Keratinocyte (primary cell): ENCODE measurements at regions not wholly inside any gene's neighbourhood (a gene's known extent, or its start where the extent isn't known, plus 50 kb on each side); places are given as distances from the start of the nearest gene placed in this dataset.

ENCODE experiments used
- DNase-seq: peaks from one replicate; pipeline ENCODE4 v3.0.0-alpha.2; 2011; ENCODE audit warnings: low read depth, missing footprints, low spot score
- FAIRE-seq: peaks from 2 replicates; lab custom pipeline; 2011; peaks lifted over from hg19 to GRCh38; lab: Jason Lieb, UNC
- H2AFZ ChIP-seq: 2 replicates; pipeline ENCODE4 v1.6.0; 2012; ENCODE audit warnings: low read length, control low read depth, inconsistent platforms; ENCODE audit not compliant: control insufficient read depth
- H3K27ac ChIP-seq: 2 replicates; pipeline ENCODE4 v1.5.1; 2011; ENCODE audit warnings: low read length; ENCODE audit not compliant: control insufficient read depth, insufficient read depth
- H3K27me3 ChIP-seq: 3 replicates; pipeline ENCODE4 v1.6.0; 2011; ENCODE audit warnings: low read length; ENCODE audit not compliant: control insufficient read depth, insufficient read depth; ENCODE audit errors: extremely low read depth
- H3K36me3 ChIP-seq, 2 experiments: 2 replicates in 1 of 2; 3 replicates in 1 of 2; pipeline ENCODE4 v1.5.1; 2011; ENCODE audit warnings: low read length in 2 of 2, mild to moderate bottlenecking in 1 of 2; ENCODE audit not compliant: control insufficient read depth in 2 of 2, insufficient read depth in 2 of 2; ENCODE audit errors: extremely low read depth in 1 of 2
- H3K4me1 ChIP-seq: 3 replicates; pipeline ENCODE4 v1.5.1; 2011; ENCODE audit warnings: low read length; ENCODE audit not compliant: control insufficient read depth, insufficient read depth; ENCODE audit errors: extremely low read depth
- H3K4me2 ChIP-seq: 3 replicates; pipeline ENCODE4 v1.6.0; 2011; ENCODE audit warnings: low read depth, low read length; ENCODE audit not compliant: control insufficient read depth, insufficient read depth; ENCODE audit errors: extremely low read depth
- H3K4me3 ChIP-seq, 3 experiments: fragments of 200-600 bp in 1 of 3; sonication (generic) in 1 of 3; 2 replicates in 2 of 3; 3 replicates in 1 of 3; pipeline ENCODE4 v1.5.1; 2011 to 2016; ENCODE audit warnings: low read length in 3 of 3, mild to moderate bottlenecking in 3 of 3, control low read depth in 2 of 3, inconsistent platforms in 1 of 3, low read depth in 1 of 3, mixed read lengths in 1 of 3, mixed run types in 1 of 3, moderate library complexity in 1 of 3; ENCODE audit not compliant: control insufficient read depth in 2 of 3, insufficient read depth in 2 of 3; ENCODE audit errors: extremely low read depth in 1 of 3
- H3K79me2 ChIP-seq: 2 replicates; pipeline ENCODE4 v1.6.0; 2012; ENCODE audit warnings: low read length; ENCODE audit not compliant: control insufficient read depth, insufficient read depth
- H3K9ac ChIP-seq: 3 replicates; pipeline ENCODE4 v1.6.0; 2011; ENCODE audit warnings: low read length; ENCODE audit not compliant: control insufficient read depth, insufficient read depth; ENCODE audit errors: extremely low read depth
- H3K9me1 ChIP-seq: 3 replicates; pipeline ENCODE4 v1.6.0; 2011; ENCODE audit warnings: low read length; ENCODE audit not compliant: control insufficient read depth, insufficient read depth; ENCODE audit errors: extremely low read depth
- H3K9me3 ChIP-seq: 2 replicates; pipeline ENCODE4 v1.5.1; 2012; ENCODE audit warnings: low read depth, low read length; ENCODE audit not compliant: control insufficient read depth
- H4K20me1 ChIP-seq: 3 replicates; pipeline ENCODE4 v1.6.0; 2011; ENCODE audit warnings: low read length; ENCODE audit not compliant: control insufficient read depth, insufficient read depth; ENCODE audit errors: extremely low read depth
- EZH2 ChIP-seq: IDR thresholded peaks from one replicate; pipeline ENCODE4 v1.6.1; 2012; ENCODE audit warnings: inconsistent platforms, mild to moderate bottlenecking, low read length, moderate library complexity
- dilution Hi-C: fragments of 300-500 bp; cut with MboI; formaldehyde crosslinking; loops from one replicate; pipeline ENCODE4 v1.7.0; 2020; ENCODE audit warnings: low sequenced_read_pairs; ENCODE audit not compliant: extremely low pct_ligation_motif_present
- TF ChIP-seq, protein P1 (sequence below), 3 experiments: IDR thresholded peaks in 1 of 3; conservative IDR thresholded peaks in 1 of 3; optimal IDR thresholded peaks in 1 of 3; 2 replicates in 2 of 3; 3 replicates in 1 of 3; pipeline versions ENCODE3 to v1.5.1; 2011; ENCODE audit warnings: low read length in 3 of 3, mild to moderate bottlenecking in 3 of 3, moderate library complexity in 2 of 3, control low read depth in 1 of 3, inconsistent platforms in 1 of 3; ENCODE audit not compliant: insufficient read depth in 2 of 3; ENCODE audit errors: extremely low read depth in 1 of 3

DNA sequence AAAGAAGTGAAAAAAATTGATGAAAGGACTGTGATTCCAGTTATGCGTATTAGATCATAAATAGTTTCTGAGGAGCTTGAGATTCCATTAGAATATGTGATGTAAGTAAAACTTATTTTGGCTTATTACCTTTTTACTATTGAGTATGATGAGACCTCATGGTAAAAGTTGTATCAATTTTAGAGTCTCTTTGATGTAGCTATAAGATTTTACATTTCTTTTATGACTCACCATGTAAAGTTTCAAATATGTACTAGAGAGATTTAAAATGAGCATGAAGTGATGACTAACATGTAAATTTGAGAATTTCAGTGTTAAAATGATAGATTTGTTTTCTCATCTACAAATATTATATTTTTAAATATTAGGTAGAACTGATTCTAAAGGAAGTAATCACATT lies 276.5 kb downstream of the OTUD1 start:
- no peaks in the 10 kb centered on the region for H3K4me1 ChIP-seq
- FAIRE-seq (no peak), DNase-seq (no peak)
- no peak overlapping the region for H2AFZ ChIP-seq
- no peak overlapping the region for H3K9ac ChIP-seq
- H3K9me1 ChIP-seq = no peaks in the 10 kb centered on the region
- no peaks in the 10 kb centered on the region for H3K36me3 ChIP-seq
- no peak overlapping the region for H3K4me2 ChIP-seq
- dilution Hi-C loops = no loop called here
- H3K27me3 ChIP-seq = no peaks in the 10 kb centered on the region
- TF ChIP-seq EZH2 = no peak
- TF ChIP-seq, protein P1, sequence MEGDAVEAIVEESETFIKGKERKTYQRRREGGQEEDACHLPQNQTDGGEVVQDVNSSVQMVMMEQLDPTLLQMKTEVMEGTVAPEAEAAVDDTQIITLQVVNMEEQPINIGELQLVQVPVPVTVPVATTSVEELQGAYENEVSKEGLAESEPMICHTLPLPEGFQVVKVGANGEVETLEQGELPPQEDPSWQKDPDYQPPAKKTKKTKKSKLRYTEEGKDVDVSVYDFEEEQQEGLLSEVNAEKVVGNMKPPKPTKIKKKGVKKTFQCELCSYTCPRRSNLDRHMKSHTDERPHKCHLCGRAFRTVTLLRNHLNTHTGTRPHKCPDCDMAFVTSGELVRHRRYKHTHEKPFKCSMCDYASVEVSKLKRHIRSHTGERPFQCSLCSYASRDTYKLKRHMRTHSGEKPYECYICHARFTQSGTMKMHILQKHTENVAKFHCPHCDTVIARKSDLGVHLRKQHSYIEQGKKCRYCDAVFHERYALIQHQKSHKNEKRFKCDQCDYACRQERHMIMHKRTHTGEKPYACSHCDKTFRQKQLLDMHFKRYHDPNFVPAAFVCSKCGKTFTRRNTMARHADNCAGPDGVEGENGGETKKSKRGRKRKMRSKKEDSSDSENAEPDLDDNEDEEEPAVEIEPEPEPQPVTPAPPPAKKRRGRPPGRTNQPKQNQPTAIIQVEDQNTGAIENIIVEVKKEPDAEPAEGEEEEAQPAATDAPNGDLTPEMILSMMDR (optimal IDR thresholded peaks at IDR 0.05 in 1 of 3, IDR thresholded peaks at IDR 0.05 in 1 of 3, conservative IDR thresholded peaks at IDR 0.05 in 1 of 3; ENCODE audit: extremely low read depth in 1 of 3, insufficient read depth in 2 of 3, low read length in 3 of 3) = no peak
- no peaks in the 10 kb centered on the region for H3K79me2 ChIP-seq
- no peak overlapping the region for H3K4me3 ChIP-seq
- H3K9me3 ChIP-seq = no peaks in the 10 kb centered on the region
- no peaks in the 10 kb centered on the region for H4K20me1 ChIP-seq
- no peak overlapping the region for H3K27ac ChIP-seq

DNA sequence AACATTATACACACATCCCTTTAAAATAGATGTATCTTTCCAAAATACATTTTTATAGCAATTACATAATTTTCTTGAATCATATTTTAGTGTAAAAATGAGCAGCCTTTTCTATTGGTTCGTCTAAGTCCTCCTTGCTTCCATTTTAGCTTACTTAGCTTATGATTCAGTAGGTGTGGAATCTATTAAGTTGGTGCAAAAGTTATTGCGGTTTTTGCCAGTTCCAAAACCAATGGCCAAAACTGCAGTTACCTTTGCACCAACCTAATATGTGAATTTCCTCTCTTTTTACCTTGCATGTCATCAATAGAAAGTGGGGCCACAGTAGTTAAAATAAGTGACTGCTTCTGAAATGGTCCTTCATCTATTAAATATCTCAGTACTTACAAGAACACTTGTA lies 279.0 kb downstream of the OTUD1 start:
- DNase-seq (no peak), FAIRE-seq (no peak)
- Histone ChIP-seq H4K20me1 (no peaks in the 10 kb centered on the region), H3K4me3 (no peak overlapping the region), H3K4me1 (no peaks in the 10 kb centered on the region), H3K9me1 (no peaks in the 10 kb centered on the region), H3K4me2 (no peak overlapping the region), H3K79me2 (no peaks in the 10 kb centered on the region), H3K9ac (no peak overlapping the region), H3K9me3 (no peaks in the 10 kb centered on the region), H2AFZ (no peak overlapping the region), H3K36me3 (no peaks in the 10 kb centered on the region), H3K27me3 (no peaks in the 10 kb centered on the region), H3K27ac (no peak overlapping the region)
- no peak for TF ChIP-seq EZH2
- TF ChIP-seq, protein P1 (optimal IDR thresholded peaks at IDR 0.05 in 1 of 3, IDR thresholded peaks at IDR 0.05 in 1 of 3, conservative IDR thresholded peaks at IDR 0.05 in 1 of 3; ENCODE audit: extremely low read depth in 1 of 3, insufficient read depth in 2 of 3, low read length in 3 of 3) = no peak
- dilution Hi-C loops = no loop called here
